OCI-M2 (cell line): ENCODE measurements at regions not wholly inside any gene's neighbourhood (a gene's known extent, or its start where the extent isn't known, plus 50 kb on each side); places are given as distances from the start of the nearest gene placed in this dataset.

Experiments
- DNase-seq: peaks from one replicate; lab custom pipeline; 2025; ENCODE audit not compliant: unreplicated experiment; lab: John Stamatoyannopoulos, UW

DNA sequence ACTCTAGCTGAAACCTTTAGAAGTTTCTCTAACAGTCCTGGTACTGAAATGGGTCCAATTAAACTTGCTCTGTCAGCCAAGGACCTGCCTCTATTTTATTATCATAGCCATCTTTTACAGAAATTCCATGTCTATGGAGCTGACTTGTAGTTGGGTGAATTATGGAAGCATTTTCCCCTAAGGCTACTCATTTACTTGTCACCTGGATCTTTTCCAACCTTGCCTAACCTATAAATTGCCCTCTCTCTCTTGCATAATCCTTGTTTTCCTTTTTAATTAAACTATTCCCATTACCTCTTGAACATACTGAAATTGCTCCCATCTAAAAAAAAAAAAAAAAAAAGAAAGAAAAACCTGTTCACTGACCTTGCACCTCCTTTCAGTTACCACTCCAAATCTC, 74.6 kb upstream of the DOK6 start:
- DNase-seq, result no peak

- DNase-seq, result no peak
These were observed 72.6 kb upstream of the DOK6 start for GRCh38 chr18:69328086-69328485.

GRCh38 chr18:69330385-69331005, 70.2 kb upstream of the DOK6 start:
- DNase-seq, result no peak

DNA sequence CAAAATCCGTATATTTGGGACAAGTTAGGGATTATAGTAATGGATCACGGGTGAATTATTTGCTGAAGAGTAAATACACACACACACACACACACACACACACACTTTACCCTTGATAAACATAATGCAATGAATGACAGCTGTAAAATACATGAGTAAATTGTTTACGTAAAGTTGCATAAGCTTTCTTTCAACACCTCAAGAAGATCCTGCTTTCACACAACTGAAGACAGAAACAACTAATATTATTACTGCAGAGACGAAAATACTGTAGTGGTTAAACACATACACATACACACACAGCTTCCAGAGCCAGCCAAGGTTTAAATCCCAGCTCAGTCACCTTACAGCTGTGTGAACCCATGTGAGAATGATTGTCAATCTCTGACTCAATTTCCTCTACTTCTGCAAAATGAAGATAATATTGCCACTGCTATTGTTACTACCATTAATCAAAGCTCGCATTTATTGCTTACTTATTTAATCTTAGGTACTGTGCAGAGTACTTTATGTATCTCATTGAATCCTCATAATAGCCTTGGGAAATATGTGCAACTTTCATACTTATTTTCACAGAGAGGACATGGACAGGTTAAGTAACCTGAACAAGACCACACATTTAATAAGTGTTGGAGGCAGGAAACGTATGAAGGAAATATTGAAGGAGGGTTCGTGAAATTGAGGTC, 50.6 kb upstream of the DOK6 start:
- no peak for DNase-seq
